ENCODE measurements at regions not wholly inside any gene's neighbourhood (a gene's known extent, or its start where the extent isn't known, plus 50 kb on each side); places are given as distances from the start of the nearest gene placed in this dataset.

DNA sequence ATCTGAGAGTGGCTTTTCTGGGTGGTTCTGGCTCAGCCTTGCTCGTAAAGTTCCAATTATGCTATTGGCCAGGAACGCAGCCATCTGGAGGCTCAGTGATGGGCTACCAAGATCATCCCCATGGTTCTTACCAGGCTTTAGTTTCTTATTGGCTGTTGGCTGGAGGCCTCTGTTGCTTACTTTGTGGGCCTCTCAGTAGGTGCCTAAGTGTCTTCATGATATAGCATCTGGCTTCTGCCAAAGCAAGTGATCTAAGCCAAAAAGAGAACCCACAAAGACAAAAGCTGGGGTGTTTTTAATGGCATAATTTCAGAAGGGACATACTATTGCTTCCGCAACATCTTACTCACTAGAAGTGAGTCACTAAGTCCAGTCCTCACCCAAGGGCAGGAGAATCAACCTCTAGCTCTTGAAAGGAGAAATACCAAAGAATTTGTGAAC lies 132.0 kb upstream of the MDFIC start:
- Histone ChIP-seq H3K4me2 (ENCODE audit: low read length) (no peak overlapping the region), H3K79me2 (ENCODE audit: insufficient read depth, low read length) (no peaks in the 10 kb centered on the region), H3K4me3 (ENCODE audit: low read depth, low read length, poor library complexity, severe bottlenecking) (no peak overlapping the region), H3K4me1 (ENCODE audit: insufficient read depth, low read length, severe bottlenecking) (no peaks in the 10 kb centered on the region), H3K9me2 (ENCODE audit: low read depth, low read length) (no peaks in the 10 kb centered on the region), H2AFZ (ENCODE audit: low read length) (no peak overlapping the region), H3K27me3 (ENCODE audit: insufficient read depth, low read length) (no peaks in the 10 kb centered on the region), H3K9ac (ENCODE audit: low read length) (no peak overlapping the region), H3K27ac (ENCODE audit: low read depth, low read length, poor library complexity, severe bottlenecking) (no peak overlapping the region), H3K9me3 (ENCODE audit: low read length) (no peaks in the 10 kb centered on the region), H3F3A (ENCODE audit: insufficient read depth, low read length) (no peaks in the 10 kb centered on the region), H3K36me3 (ENCODE audit: insufficient read depth, low read length) (no peaks in the 10 kb centered on the region), H4K20me1 (ENCODE audit: insufficient read depth, low read length) (no peaks in the 10 kb centered on the region)
- TF ChIP-seq EZH2 (IDR thresholded peaks at IDR 0.05; ENCODE audit: borderline replicate concordance, low read length): no peak
- no peak for TF ChIP-seq CTCF (IDR thresholded peaks at IDR 0.05; ENCODE audit: low read length)

DNA sequence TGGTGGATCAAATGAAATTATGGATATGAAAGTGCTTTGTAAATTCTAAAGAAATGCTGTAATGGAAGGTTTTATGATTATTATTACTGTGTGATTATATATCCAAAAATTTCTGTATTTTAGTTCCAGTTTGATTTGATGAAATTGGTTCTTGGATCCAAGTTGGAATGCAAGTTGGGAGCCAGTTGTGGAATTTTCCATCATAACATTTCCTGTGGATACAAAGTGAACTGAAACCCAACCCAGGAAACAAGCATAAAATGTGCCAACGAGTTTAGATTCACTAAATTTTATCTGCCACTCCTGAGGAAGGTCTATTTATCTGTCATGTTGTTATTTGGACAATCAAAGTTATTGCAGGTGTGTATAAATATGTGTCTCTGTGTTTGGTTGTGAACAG lies 131.4 kb upstream of the MDFIC start:
- Histone ChIP-seq H3K4me1 (ENCODE audit: insufficient read depth, low read length, severe bottlenecking) (no peaks in the 10 kb centered on the region), H3K9me3 (ENCODE audit: low read length) (no peaks in the 10 kb centered on the region), H3K9ac (ENCODE audit: low read length) (no peak overlapping the region), H3K79me2 (ENCODE audit: insufficient read depth, low read length) (no peaks in the 10 kb centered on the region), H3K27me3 (ENCODE audit: insufficient read depth, low read length) (no peaks in the 10 kb centered on the region), H3F3A (ENCODE audit: insufficient read depth, low read length) (no peaks in the 10 kb centered on the region), H3K27ac (ENCODE audit: low read depth, low read length, poor library complexity, severe bottlenecking) (no peak overlapping the region), H4K20me1 (ENCODE audit: insufficient read depth, low read length) (no peaks in the 10 kb centered on the region), H3K9me2 (ENCODE audit: low read depth, low read length) (no peaks in the 10 kb centered on the region), H3K4me2 (ENCODE audit: low read length) (no peak overlapping the region), H2AFZ (ENCODE audit: low read length) (no peak overlapping the region), H3K36me3 (ENCODE audit: insufficient read depth, low read length) (no peaks in the 10 kb centered on the region), H3K4me3 (ENCODE audit: low read depth, low read length, poor library complexity, severe bottlenecking) (no peak overlapping the region)
- no peak for TF ChIP-seq CTCF (IDR thresholded peaks at IDR 0.05; ENCODE audit: low read length)
- no peak for TF ChIP-seq EZH2 (IDR thresholded peaks at IDR 0.05; ENCODE audit: borderline replicate concordance, low read length)

DNA sequence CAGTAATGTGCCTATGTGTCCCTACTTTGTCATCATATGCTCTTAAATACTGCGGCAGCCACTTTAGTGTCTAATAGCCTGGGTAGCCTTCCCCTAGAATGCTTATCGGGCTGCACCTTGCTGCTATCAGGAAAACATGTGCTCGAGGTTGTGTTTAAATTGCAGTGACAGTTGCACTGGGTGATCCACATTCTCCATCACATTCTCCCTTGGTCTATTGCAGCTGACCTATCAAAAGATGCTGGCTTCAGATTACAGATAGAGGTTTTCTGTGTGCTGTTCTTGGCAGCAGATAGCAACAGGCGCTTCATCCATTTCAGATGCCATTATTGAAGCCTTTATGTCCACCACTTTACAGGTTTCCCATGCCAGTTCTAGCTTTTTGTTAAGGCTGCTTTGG lies 130.1 kb upstream of the MDFIC start:
- no peaks in the 10 kb centered on the region for H3F3A ChIP-seq (ENCODE audit: insufficient read depth, low read length)
- no peaks in the 10 kb centered on the region for H3K36me3 ChIP-seq (ENCODE audit: insufficient read depth, low read length)
- H3K4me1 ChIP-seq (ENCODE audit: insufficient read depth, low read length, severe bottlenecking): no peaks in the 10 kb centered on the region
- H2AFZ ChIP-seq (ENCODE audit: low read length): no peak overlapping the region
- no peaks in the 10 kb centered on the region for H3K9me3 ChIP-seq (ENCODE audit: low read length)
- no peak overlapping the region for H3K27ac ChIP-seq (ENCODE audit: low read depth, low read length, poor library complexity, severe bottlenecking)
- no peak overlapping the region for H3K4me3 ChIP-seq (ENCODE audit: low read depth, low read length, poor library complexity, severe bottlenecking)
- no peaks in the 10 kb centered on the region for H4K20me1 ChIP-seq (ENCODE audit: insufficient read depth, low read length)
- H3K27me3 ChIP-seq (ENCODE audit: insufficient read depth, low read length): no peaks in the 10 kb centered on the region
- no peak overlapping the region for H3K4me2 ChIP-seq (ENCODE audit: low read length)
- no peaks in the 10 kb centered on the region for H3K79me2 ChIP-seq (ENCODE audit: insufficient read depth, low read length)
- H3K9ac ChIP-seq (ENCODE audit: low read length): no peak overlapping the region
- TF ChIP-seq CTCF (IDR thresholded peaks at IDR 0.05; ENCODE audit: low read length): no peak
- no peak for TF ChIP-seq EZH2 (IDR thresholded peaks at IDR 0.05; ENCODE audit: borderline replicate concordance, low read length)
- no peaks in the 10 kb centered on the region for H3K9me2 ChIP-seq (ENCODE audit: low read depth, low read length)
